ENCODE measurements at regions not wholly inside any gene's neighbourhood (a gene's known extent, or its start where the extent isn't known, plus 50 kb on each side); places are given as distances from the start of the nearest gene placed in this dataset.
"Not testable (repeated sequence)": the region's sequence is repeated elsewhere in the genome, so short reads cannot be mapped to it uniquely, and the experiment has no call there.

DNA sequence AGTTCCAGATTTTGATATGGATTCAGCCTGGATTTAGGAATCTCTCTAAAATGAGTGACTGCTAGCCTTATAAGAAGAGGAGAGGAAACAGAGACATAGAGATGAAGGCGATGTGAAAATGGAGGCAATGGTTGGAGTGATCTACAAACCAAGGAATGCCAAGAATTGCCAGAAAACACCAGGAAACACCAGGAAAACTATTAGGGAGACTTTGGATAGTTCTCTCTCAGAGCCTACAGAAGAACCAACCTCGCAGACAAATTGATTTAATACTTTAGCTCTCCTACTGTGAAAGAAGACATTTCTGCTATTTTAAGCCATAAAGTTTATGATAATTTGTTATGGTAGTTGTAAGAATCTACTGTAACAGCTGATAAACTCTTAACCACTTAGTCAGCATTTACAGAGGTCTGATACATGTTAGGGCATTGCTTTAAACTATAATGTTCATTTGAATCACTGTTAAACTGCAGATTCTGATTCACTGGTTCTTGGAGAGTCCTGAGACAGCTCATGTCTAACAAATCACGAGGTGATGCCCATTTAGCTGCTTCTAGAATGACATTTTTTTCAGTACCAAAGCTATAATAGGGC lies 1702.6 kb upstream of the LRRTM1 start:
- Histone ChIP-seq H3K36me3 (ENCODE audit: control insufficient read depth in 2 of 3, insufficient read depth in 3 of 3, low read length in 3 of 3) (no peaks in the 10 kb centered on the region), H3K27me3 (ENCODE audit: control insufficient read depth in 2 of 2, insufficient read depth in 2 of 2, low read length in 2 of 2) (no peaks in the 10 kb centered on the region), H3K9me3 (ENCODE audit: control insufficient read depth in 2 of 3, low read length in 3 of 3) (no peaks in the 10 kb centered on the region), H3K4me1 (ENCODE audit: control insufficient read depth in 2 of 2, insufficient read depth in 2 of 2, low read length in 2 of 2) (no peaks in the 10 kb centered on the region), H3K4me3 (ENCODE audit: low read length) (no peak overlapping the region), H3K27ac (ENCODE audit: low read depth, low read length) (no peak overlapping the region)
- H3K4me3 Mint-ChIP-seq = no peak overlapping the region
- DNase-seq = no peak
- peaks cover 0 to 12% (median 6%) of the 10 kb centered on the region in 11 donors for H3K9me3 Mint-ChIP-seq
- no peak overlapping the region for H3K27ac Mint-ChIP-seq
- no peaks in the 10 kb centered on the region for H3K36me3 Mint-ChIP-seq
- ChIA-PET CTCF (no interaction called here), POLR2A (no interaction called here)
- intact Hi-C loops (cut with micrococcal nuclease) = no loop called here
- no peaks in the 10 kb centered on the region for H3K4me1 Mint-ChIP-seq
- no peak for ATAC-seq
- H3K27me3 Mint-ChIP-seq = no peaks in the 10 kb centered on the region

- H3K27ac ChIP-seq (ENCODE audit: low read depth, low read length); intact Hi-C loops (cut with micrococcal nuclease); DNase-seq; H3K27ac Mint-ChIP-seq; H3K9me3 ChIP-seq (ENCODE audit: control insufficient read depth in 2 of 3, low read length in 3 of 3); POLR2A ChIA-PET; H3K27me3 ChIP-seq (ENCODE audit: control insufficient read depth in 2 of 2, insufficient read depth in 2 of 2, low read length in 2 of 2); H3K36me3 ChIP-seq (ENCODE audit: control insufficient read depth in 2 of 3, insufficient read depth in 3 of 3, low read length in 3 of 3); CTCF ChIA-PET; H3K4me3 ChIP-seq (ENCODE audit: low read length); H3K36me3 Mint-ChIP-seq; H3K4me1 Mint-ChIP-seq; H3K4me3 Mint-ChIP-seq; H3K27me3 Mint-ChIP-seq; H3K4me1 ChIP-seq (ENCODE audit: control insufficient read depth in 2 of 2, insufficient read depth in 2 of 2, low read length in 2 of 2); ATAC-seq: not testable (repeated sequence)
- H3K9me3 Mint-ChIP-seq = peaks cover 0 to 12% (median 6%) of the 10 kb centered on the region in 11 donors
These were observed 1701.3 kb upstream of the LRRTM1 start for GRCh38 chr2:82005889-82006288.

GRCh38 chr2:82001614-82002013 lies 1697.1 kb upstream of the LRRTM1 start:
- H3K4me3 Mint-ChIP-seq = no peak overlapping the region
- intact Hi-C loops (cut with micrococcal nuclease) = no loop called here
- H3K27me3 ChIP-seq (ENCODE audit: control insufficient read depth in 2 of 2, insufficient read depth in 2 of 2, low read length in 2 of 2) = no peaks in the 10 kb centered on the region
- no peak overlapping the region for H3K27ac ChIP-seq (ENCODE audit: low read depth, low read length)
- ChIA-PET POLR2A (no interaction called here), CTCF (no interaction called here)
- no peaks in the 10 kb centered on the region for H3K27me3 Mint-ChIP-seq
- H3K36me3 Mint-ChIP-seq = no peaks in the 10 kb centered on the region
- no peaks in the 10 kb centered on the region for H3K36me3 ChIP-seq (ENCODE audit: control insufficient read depth in 2 of 3, insufficient read depth in 3 of 3, low read length in 3 of 3)
- peaks cover 0 to 20% (median 5%) of the 10 kb centered on the region in 11 donors for H3K9me3 Mint-ChIP-seq
- no peaks in the 10 kb centered on the region for H3K4me1 ChIP-seq (ENCODE audit: control insufficient read depth in 2 of 2, insufficient read depth in 2 of 2, low read length in 2 of 2)
- no peaks in the 10 kb centered on the region for H3K4me1 Mint-ChIP-seq
- H3K4me3 ChIP-seq (ENCODE audit: low read length) = no peak overlapping the region
- H3K9me3 ChIP-seq (ENCODE audit: control insufficient read depth in 2 of 3, low read length in 3 of 3) = no peaks in the 10 kb centered on the region
- ATAC-seq (no peak), DNase-seq (no peak)
- no peak overlapping the region for H3K27ac Mint-ChIP-seq

- Mint-ChIP-seq H3K4me3 (no peak overlapping the region), H3K27ac (no peak overlapping the region), H3K27me3 (no peaks in the 10 kb centered on the region), H3K9me3 (peaks cover 0 to 20% (median 4%) of the 10 kb centered on the region in 11 donors), H3K4me1 (no peaks in the 10 kb centered on the region), H3K36me3 (no peaks in the 10 kb centered on the region)
- intact Hi-C loops (cut with micrococcal nuclease) = no loop called here
- Histone ChIP-seq H3K9me3 (ENCODE audit: control insufficient read depth in 2 of 3, low read length in 3 of 3) (no peaks in the 10 kb centered on the region), H3K27ac (ENCODE audit: low read depth, low read length) (no peak overlapping the region), H3K36me3 (ENCODE audit: control insufficient read depth in 2 of 3, insufficient read depth in 3 of 3, low read length in 3 of 3) (no peaks in the 10 kb centered on the region), H3K27me3 (ENCODE audit: control insufficient read depth in 2 of 2, insufficient read depth in 2 of 2, low read length in 2 of 2) (no peaks in the 10 kb centered on the region), H3K4me3 (ENCODE audit: low read length) (no peak overlapping the region), H3K4me1 (ENCODE audit: control insufficient read depth in 2 of 2, insufficient read depth in 2 of 2, low read length in 2 of 2) (no peaks in the 10 kb centered on the region)
- CTCF ChIA-PET = no interaction called here
- POLR2A ChIA-PET = no interaction called here
- ATAC-seq (no peak), DNase-seq (no peak)
These were observed 1696.1 kb upstream of the LRRTM1 start for GRCh38 chr2:82000606-82001005.

DNA sequence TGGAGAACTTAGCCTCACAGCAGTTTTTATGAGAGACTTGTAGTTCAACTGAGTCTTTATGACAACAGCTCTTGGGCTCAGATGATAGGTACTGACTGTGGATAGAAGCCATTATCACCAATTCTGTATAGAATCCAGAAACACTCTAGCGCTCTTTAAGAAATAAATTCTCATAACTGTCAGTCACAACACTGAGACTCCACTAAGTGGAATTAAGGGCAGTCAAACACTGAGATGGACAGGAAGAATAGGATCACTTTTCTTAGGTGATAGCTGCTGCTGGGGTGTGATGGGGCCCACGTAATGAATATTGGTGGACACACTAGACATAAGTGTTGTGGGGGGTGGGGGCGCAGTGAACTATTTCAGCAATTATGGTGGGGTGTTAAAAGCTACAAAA lies 1691.8 kb upstream of the LRRTM1 start:
- POLR2A ChIA-PET = no interaction called here
- H3K27ac ChIP-seq (ENCODE audit: low read depth, low read length) = no peak overlapping the region
- no peaks in the 10 kb centered on the region for H3K4me1 ChIP-seq (ENCODE audit: control insufficient read depth in 2 of 2, insufficient read depth in 2 of 2, low read length in 2 of 2)
- ATAC-seq = no peak
- Mint-ChIP-seq H3K27ac (no peak overlapping the region), H3K36me3 (no peaks in the 10 kb centered on the region), H3K27me3 (no peaks in the 10 kb centered on the region), H3K4me3 (no peak overlapping the region), H3K4me1 (peaks cover 0 to 2% (median 0%) of the 10 kb centered on the region in 7 donors), H3K9me3 (peaks cover 0 to 8% (median 4%) of the 10 kb centered on the region in 11 donors)
- no peak overlapping the region for H3K4me3 ChIP-seq (ENCODE audit: low read length)
- no peaks in the 10 kb centered on the region for H3K36me3 ChIP-seq (ENCODE audit: control insufficient read depth in 2 of 3, insufficient read depth in 3 of 3, low read length in 3 of 3)
- no peaks in the 10 kb centered on the region for H3K27me3 ChIP-seq (ENCODE audit: control insufficient read depth in 2 of 2, insufficient read depth in 2 of 2, low read length in 2 of 2)
- intact Hi-C loops (cut with micrococcal nuclease) = no loop called here
- no peak for DNase-seq
- CTCF ChIA-PET = no interaction called here
- H3K9me3 ChIP-seq (ENCODE audit: control insufficient read depth in 2 of 3, low read length in 3 of 3) = no peaks in the 10 kb centered on the region

DNA sequence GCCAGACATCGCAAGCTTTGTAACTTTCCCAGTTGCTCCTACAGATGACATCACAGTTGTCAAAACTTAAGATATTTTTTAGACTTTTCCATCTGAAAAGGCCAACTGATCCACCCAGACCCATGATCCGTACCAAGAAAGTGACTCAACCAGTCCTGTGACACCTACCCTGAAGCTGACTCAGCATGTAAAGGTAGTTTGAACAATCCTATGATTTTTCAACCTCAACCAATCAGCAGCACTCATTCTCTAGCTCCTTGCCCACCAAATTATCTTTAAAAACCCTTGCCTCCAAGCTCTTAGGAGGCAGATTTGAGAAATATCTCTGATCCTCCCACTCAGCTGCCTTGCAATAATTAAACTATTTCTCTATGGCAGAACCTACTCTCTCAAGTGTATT lies 1686.7 kb upstream of the LRRTM1 start:
- Mint-ChIP-seq H3K4me3 (no peak overlapping the region), H3K9me3 (peaks cover 0 to 7% (median 4%) of the 10 kb centered on the region in 11 donors), H3K4me1 (peaks cover 0 to 2% (median 0%) of the 10 kb centered on the region in 7 donors), H3K27me3 (no peaks in the 10 kb centered on the region), H3K27ac (no peak overlapping the region), H3K36me3 (no peaks in the 10 kb centered on the region)
- POLR2A ChIA-PET = no interaction called here
- ATAC-seq = no peak
- DNase-seq = no peak
- H3K9me3 ChIP-seq (ENCODE audit: control insufficient read depth in 2 of 3, low read length in 3 of 3) = no peaks in the 10 kb centered on the region
- H3K4me3 ChIP-seq (ENCODE audit: low read length) = no peak overlapping the region
- no peak overlapping the region for H3K27ac ChIP-seq (ENCODE audit: low read depth, low read length)
- intact Hi-C loops (cut with micrococcal nuclease) = no loop called here
- H3K27me3 ChIP-seq (ENCODE audit: control insufficient read depth in 2 of 2, insufficient read depth in 2 of 2, low read length in 2 of 2) = no peaks in the 10 kb centered on the region
- CTCF ChIA-PET = no interaction called here
- no peaks in the 10 kb centered on the region for H3K36me3 ChIP-seq (ENCODE audit: control insufficient read depth in 2 of 3, insufficient read depth in 3 of 3, low read length in 3 of 3)
- no peaks in the 10 kb centered on the region for H3K4me1 ChIP-seq (ENCODE audit: control insufficient read depth in 2 of 2, insufficient read depth in 2 of 2, low read length in 2 of 2)

DNA sequence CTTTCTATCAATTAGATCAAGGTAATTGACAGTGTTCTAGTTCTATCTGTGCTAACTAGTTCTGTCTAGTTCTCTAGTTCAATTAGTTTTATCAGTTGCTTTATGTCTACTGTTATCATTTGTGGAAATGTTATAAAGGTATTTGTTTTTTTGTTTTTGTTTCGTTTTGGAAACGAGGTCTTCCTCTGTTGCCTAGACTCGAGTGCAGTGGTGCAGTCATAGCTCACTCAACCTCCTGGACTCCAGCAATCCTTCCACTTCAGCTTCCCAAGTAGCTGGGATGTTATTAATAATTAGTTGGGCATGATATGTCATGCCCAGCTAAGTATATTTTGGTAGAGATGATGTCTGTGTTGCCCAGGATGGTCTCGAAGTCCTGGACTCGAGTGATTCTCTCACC lies 1682.8 kb upstream of the LRRTM1 start:
- Mint-ChIP-seq H3K36me3 (no peaks in the 10 kb centered on the region), H3K4me3 (no peak overlapping the region), H3K27me3 (no peaks in the 10 kb centered on the region), H3K9me3 (peaks cover 0 to 13% (median 3%) of the 10 kb centered on the region in 11 donors), H3K4me1 (no peaks in the 10 kb centered on the region), H3K27ac (no peak overlapping the region)
- intact Hi-C loops (cut with micrococcal nuclease) = no loop called here
- H3K27ac ChIP-seq (ENCODE audit: low read depth, low read length) = no peak overlapping the region
- CTCF ChIA-PET = no interaction called here
- ATAC-seq = no peak
- no peaks in the 10 kb centered on the region for H3K36me3 ChIP-seq (ENCODE audit: control insufficient read depth in 2 of 3, insufficient read depth in 3 of 3, low read length in 3 of 3)
- no peaks in the 10 kb centered on the region for H3K4me1 ChIP-seq (ENCODE audit: control insufficient read depth in 2 of 2, insufficient read depth in 2 of 2, low read length in 2 of 2)
- no peaks in the 10 kb centered on the region for H3K9me3 ChIP-seq (ENCODE audit: control insufficient read depth in 2 of 3, low read length in 3 of 3)
- H3K4me3 ChIP-seq (ENCODE audit: low read length) = no peak overlapping the region
- POLR2A ChIA-PET = no interaction called here
- DNase-seq = no peak
- H3K27me3 ChIP-seq (ENCODE audit: control insufficient read depth in 2 of 2, insufficient read depth in 2 of 2, low read length in 2 of 2) = no peaks in the 10 kb centered on the region
